Ovary (tissue), 1 donor: ENCODE measurements at regions not wholly inside any gene's neighbourhood (a gene's known extent, or its start where the extent isn't known, plus 50 kb on each side); places are given as distances from the start of the nearest gene placed in this dataset.

Source experiments
- EP300 ChIP-seq: sonication (generic); formaldehyde crosslinking; IDR thresholded peaks from one replicate; pipeline ENCODE4 v1.6.1; 2017; ENCODE audit warnings: antibody characterized with exemption
- POLR2A ChIP-seq: fragments of 450-650 bp; IDR thresholded peaks from one replicate; pipeline ENCODE4 v1.6.1; 2017; ENCODE audit warnings: antibody characterized with exemption, mild to moderate bottlenecking, moderate library complexity

DNA sequence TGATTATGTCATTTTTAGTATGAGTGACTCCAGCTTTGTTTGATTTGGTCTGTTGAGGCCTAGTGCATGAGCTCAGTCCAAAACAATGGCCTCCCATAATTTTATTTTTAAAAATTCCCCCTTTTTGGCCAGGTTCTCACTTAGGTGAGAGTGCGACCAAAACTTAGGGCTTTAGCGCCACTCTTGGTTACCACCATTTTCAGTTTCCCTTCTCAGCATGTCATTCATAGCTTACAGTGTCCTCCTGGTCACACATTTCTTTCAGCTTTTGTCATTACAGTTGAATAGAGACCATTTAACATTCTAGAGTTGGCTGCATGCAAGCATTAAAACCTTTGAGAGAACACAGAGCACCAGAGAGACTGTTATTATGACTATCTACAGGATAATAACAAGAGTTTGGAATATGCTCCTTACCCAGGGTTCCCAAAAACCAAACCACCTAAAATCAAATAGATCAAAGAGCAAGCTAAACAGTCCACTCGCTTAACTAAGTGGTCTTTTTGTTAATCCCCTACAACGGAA lies 85.4 kb downstream of the TLR5 start:
- TF ChIP-seq POLR2A (no peak), EP300 (no peak)
